ENCODE measurements at regions not wholly inside any gene's neighbourhood (a gene's known extent, or its start where the extent isn't known, plus 50 kb on each side); places are given as distances from the start of the nearest gene placed in this dataset.
A peak's percentile ranks its signal among the peaks of the same experiment; 100 is the strongest.

DNA sequence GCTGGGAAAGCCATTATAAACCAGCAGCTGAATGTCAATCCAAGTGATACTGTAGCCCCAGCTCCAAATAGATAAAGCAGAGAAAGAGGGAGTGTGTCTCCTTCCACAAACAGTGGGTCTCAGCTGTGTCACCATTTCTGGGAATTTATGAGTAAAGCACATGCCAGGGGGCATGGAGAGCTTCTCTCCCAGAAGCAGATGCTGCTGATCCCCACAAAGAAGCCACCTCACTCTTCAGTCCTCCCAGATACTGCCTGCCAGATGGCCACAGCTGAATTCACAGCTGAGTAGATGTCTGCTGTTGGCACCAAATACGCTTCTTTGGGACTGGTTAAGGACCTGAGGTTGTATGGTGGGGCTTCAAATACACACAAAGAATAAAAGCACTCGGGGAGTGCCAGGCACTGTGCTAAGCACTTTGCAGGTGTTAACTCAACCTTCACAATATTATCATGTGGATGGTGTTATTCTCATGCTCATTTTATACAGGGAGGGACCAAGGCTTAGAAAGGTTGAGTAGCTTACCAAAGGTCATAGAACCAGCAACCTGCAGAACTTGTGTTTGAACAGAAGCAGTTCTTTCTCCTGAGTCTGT lies 298.3 kb downstream of the CDH11 start:
- DNase-seq, result peak; percentile 93

- no peak for DNase-seq
These were observed 311.8 kb downstream of the CDH11 start for GRCh38 chr16:64809876-64810629.

DNA sequence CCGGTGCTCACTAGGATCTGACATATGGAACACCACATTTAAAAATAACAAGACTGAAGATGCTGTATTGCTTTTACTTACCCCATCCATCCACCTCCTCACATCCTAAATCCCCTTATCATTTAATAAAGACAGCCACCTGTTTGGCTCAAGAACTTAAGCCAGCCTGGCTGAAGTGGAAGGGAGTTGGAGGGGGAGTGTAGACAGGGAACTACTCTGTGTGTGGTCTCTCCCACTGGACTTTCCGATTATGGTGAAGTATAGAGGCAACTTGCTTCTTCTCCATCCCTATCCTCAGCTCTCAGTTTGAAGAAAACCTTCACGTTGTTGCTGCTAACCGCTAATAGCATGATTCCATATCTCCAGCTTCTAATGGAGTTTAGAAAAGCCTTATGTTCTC lies 313.4 kb downstream of the CDH11 start:
- DNase-seq, result no peak

DNA sequence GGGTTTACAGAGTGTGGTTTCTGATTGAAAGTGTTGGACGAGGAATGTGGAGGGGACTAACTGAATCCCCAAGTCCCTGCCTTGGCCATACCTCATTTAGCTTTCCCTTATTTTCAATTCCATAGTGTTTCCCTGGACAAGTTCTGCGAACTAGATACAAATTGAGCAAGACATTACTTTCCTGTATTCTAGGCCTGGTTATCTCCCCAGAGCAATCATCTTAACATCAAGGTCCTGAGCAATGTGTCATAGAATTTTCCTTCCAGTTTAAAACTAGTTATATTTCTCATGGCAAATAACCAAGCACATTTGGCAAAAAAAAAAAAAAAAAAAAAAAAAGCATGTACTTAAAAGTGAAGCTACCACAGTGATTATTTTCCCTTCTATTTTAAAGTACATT lies 330.1 kb downstream of the CDH11 start:
- DNase-seq, result no peak

DNA sequence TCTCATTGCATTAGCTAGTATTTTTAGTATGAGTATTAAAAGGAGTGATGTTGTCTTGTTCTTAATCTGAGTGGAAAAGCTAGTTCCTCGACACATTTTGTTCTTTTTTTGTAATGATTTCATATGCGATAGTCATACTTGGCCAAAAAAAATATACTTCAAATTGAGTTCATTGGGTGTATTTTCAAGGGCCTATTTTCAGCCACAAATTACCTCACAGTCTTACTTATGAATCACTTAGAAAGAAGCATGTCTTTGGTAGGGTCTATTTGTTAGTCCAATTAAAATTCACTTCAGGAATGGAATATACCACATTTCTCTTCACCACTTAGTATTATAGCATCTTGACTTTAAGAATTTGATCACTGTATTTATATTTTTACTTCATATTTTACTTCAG lies 337.2 kb downstream of the CDH11 start:
- DNase-seq, result no peak

DNA sequence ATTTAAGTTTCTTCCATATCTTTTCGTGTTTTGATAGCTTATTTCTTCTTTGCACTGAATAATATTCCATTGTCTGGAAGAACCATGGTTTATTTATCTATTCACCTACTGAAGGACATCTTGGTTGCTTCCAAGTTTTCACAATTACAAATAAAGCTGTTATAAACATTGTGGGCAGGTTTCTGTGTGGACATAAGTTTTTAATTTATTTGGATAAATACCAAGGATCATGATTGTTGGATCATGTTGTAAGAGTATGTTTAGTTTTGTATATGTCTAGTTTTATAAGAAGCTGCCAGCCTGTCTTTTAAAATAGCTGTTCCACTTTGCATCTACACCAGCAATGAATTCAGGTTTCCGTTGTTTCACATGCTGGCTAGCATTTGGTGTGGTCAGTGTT lies 339.4 kb downstream of the CDH11 start:
- DNase-seq, result no peak

GRCh38 chr16:64780445-64780844 lies 341.4 kb downstream of the CDH11 start:
- DNase-seq, result no peak

- DNase-seq, result no peak
These were observed 343.1 kb downstream of the CDH11 start for GRCh38 chr16:64778777-64779176.

GRCh38 chr16:64773638-64774037 lies 348.2 kb downstream of the CDH11 start:
- no peak for DNase-seq

DNA sequence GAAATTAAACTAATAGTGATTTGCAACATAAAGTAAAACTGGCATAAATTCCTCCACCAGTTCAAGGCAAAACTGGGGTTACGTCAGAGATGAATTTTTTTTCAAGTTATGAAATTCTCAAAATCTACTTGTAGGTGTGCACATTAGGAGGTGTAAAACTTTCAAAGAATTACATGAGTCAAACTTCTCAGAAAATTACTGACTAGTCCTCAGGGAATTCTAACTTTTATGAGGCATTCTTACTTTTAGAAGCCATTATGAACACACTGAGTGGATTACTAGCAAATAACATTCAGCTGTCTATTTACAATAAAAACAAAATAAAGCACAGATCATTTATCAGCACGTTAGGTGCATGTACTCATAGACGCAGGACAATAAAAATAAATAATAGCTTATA lies 348.7 kb downstream of the CDH11 start:
- DNase-seq, result no peak

- no peak for DNase-seq
These were observed 350.6 kb downstream of the CDH11 start for GRCh38 chr16:64771273-64771672.

- DNase-seq, result no peak
These were observed 359.7 kb downstream of the CDH11 start for GRCh38 chr16:64762211-64762610.

GRCh38 chr16:64754279-64754678 lies 367.6 kb downstream of the CDH11 start:
- no peak for DNase-seq

- DNase-seq, result no peak
These were observed 370.0 kb downstream of the CDH11 start for GRCh38 chr16:64751906-64752305.

DNA sequence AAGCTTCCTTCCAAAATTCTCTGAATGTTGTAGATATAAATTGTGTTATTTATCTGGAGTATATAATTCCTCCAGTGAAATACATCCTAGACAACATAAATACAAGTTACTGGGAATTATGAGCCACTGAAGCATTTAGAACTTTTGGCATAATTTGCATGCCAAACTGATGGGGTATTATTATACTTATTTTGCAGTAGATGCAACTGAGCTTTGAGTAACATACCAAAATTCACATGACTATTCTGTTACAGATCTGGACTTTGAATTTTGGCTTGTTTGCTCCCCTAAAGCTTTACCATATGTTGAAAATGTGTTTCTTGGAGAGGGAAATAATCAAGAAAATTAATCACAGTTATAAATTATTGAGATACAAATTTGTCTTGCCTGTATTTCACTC lies 372.5 kb downstream of the CDH11 start:
- no peak for DNase-seq

GRCh38 chr16:64745258-64745930 lies 376.5 kb downstream of the CDH11 start:
- no peak for DNase-seq

GRCh38 chr16:64742455-64743223 lies 379.2 kb downstream of the CDH11 start:
- no peak for DNase-seq

DNA sequence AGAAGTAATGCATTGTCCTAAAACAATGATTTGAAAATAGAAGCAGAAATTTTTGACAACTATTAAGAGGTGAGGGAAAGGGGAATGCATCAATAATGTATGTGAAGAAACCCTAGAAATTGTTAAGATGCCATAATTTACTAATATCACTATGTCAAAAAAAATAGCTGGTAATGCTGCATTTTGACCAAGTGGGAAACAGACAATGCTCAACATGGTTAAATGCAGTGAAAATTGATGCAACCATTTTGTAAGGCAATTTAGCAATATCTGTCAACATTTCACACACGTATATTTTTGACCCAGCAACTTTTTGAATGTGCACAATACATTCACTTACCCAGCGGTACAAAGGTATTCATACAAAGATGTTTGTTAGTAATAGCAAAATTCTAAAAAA lies 381.6 kb downstream of the CDH11 start:
- DNase-seq, result no peak

DNA sequence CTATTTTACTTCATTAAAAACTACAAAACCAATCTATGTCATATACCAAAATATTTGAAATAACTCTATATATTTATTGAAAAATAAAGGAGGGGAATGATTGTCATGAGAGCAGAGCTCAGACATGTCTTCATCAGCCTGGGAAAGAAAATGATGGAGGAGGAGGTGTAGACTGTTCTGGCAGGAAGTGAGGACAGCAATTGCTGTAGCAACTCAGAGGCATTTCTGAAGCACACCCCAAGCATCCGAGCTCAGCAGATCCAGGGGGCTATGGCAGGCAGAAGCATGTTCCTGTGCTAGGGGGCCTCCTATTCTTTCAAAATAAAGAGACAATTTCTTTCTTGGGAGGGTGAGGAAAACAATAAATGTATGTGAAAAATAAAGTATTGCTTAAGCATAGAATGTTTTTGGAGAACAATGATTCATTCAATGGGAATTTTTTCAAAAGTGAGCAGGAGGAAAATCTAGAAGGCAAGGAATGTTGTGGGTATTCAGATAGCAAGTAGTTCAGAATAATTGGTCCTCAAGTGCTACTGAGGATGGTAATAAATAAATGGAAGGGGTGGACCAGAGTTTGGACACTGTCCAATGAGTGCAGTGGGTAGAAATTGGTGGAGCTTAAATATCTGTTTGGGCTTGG lies 383.4 kb downstream of the CDH11 start:
- no peak for DNase-seq

GRCh38 chr16:64736857-64737256 lies 385.0 kb downstream of the CDH11 start:
- DNase-seq, result no peak

- no peak for DNase-seq
These were observed 390.0 kb downstream of the CDH11 start for GRCh38 chr16:64731891-64732290.

DNA sequence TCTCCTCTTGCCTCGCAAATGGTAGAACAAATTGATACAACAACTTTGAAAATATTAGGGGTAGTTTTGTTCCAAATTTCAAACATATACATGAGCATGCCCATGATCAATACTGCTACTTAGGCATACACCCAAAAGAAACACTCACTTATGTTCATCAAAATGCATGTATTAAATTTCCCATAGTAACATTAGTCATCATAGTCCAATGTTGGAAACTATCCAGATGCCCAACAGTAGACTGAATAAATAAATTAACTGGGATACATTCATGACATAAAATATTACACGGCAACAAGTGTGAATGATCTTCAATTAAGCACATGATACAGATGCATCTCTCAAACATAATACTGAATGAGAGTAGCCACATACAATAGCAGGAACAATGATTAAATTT lies 391.6 kb downstream of the CDH11 start:
- DNase-seq, result no peak

GRCh38 chr16:64724339-64724738 lies 397.5 kb downstream of the CDH11 start:
- no peak for DNase-seq
